Heart right ventricle (tissue), 16 donors: ENCODE measurements at regions not wholly inside any gene's neighbourhood (a gene's known extent, or its start where the extent isn't known, plus 50 kb on each side); places are given as distances from the start of the nearest gene placed in this dataset.

ENCODE experiments used
- ATAC-seq, 8 donors: fragments of 200-7000 bp; cut with Tn5 transposase; one replicate each; pipeline ENCODE4 v1.9.1; 2020; ENCODE audit warnings: mild to moderate bottlenecking in 8 of 8, moderate library complexity in 8 of 8, moderate number of reproducible peaks in 1 of 8
- DNase-seq, 2 donors: peaks; one replicate each; pipeline ENCODE4 v3.0.0-alpha.2; 2020
- H3K27ac ChIP-seq, 10 donors: fragments of 200-600 bp; sonication (generic) in 2 of 10; one replicate each; pipeline versions ENCODE4 v1.5.0 to v1.8.0; 2020 to 2022; ENCODE audit warnings: mild to moderate bottlenecking in 3 of 10
- H3K27me3 ChIP-seq, 7 donors: fragments of 200-600 bp; one replicate each; pipeline ENCODE4 v1.8.0; 2021 to 2022; ENCODE audit warnings: mild to moderate bottlenecking in 2 of 7
- H3K36me3 ChIP-seq, 9 donors: fragments of 200-600 bp; sonication (generic) in 1 of 9; one replicate each; pipeline versions ENCODE4 v1.5.0 to v1.8.0; 2020 to 2022; ENCODE audit warnings: mild to moderate bottlenecking in 2 of 9
- H3K4me1 ChIP-seq, 9 donors: fragments of 200-600 bp; sonication (generic) in 1 of 9; one replicate each; pipeline versions ENCODE4 v1.5.0 to v1.8.0; 2020 to 2022; ENCODE audit warnings: mild to moderate bottlenecking in 4 of 9
- H3K4me3 ChIP-seq, 10 donors: fragments of 200-600 bp; sonication (generic) in 2 of 10; one replicate each; pipeline versions ENCODE4 v1.5.0 to v1.8.0; 2020 to 2022; ENCODE audit warnings: mild to moderate bottlenecking in 7 of 10, moderate library complexity in 2 of 10
- H3K9me3 ChIP-seq, 11 donors: fragments of 200-600 bp in 10 of 11; sonication (generic) in 2 of 11; one replicate each; pipeline versions ENCODE4 v1.5.0 to v1.8.0; 2013 to 2022; ENCODE audit warnings: mild to moderate bottlenecking in 2 of 11, control low read depth in 1 of 11, moderate library complexity in 1 of 11
- CTCF ChIP-seq, 9 donors: fragments of 200-600 bp; sonication (generic) in 2 of 9; IDR thresholded peaks; one replicate each; pipeline versions ENCODE4 v1.5.0 to v1.8.0; 2021 to 2022; ENCODE audit warnings: antibody characterized with exemption in 9 of 9, mild to moderate bottlenecking in 5 of 9, moderate library complexity in 1 of 9
- WGBS, 2 donors: extraction: QIAGEN DNeasy Blood & Tissue Kit; methylation state at CpG; one replicate each; pipeline ENCODE4 v1.1.7; 2013; ENCODE audit warnings: inconsistent platforms in 1 of 2; 5-methylcytosine and 5-hydroxymethylcytosine counted together
- intact Hi-C, 10 donors: fragments of 100-400 bp; cut with DNase I; formaldehyde crosslinking; loops; one replicate each; pipeline versions ENCODE4 v1.11.1 to v1.14.2; 2022
- donor health status: Arrhythmogenic right ventricular cardiomyopathy.
- donor health status: ischemic (EF 13 %, LVEDD 7.1; RV severe dilation, severe dysfunction).
- donor health status: healthy with polysubstance abuse.
- donor health status: DM: no; HTN: yes; CAD: no.
- donor health status: DM: no; HTN: no; CAD: no.
- donor health status: ischemic (EF 25% LVEDD 6.9; RV normal size, moderate dysfunction).
- donor health status: ischemic (EF 25% LVEDD 5.7; RV mildly dilated, moderate dysfunction).
- donor health status: healthy.
- donor health status: DM: yes; HTN: yes; CAD: no.
- donor health status: Ischemic cardiomyopathy.
- donor health status: ischemic (EF 35%, LVEDD 5.7; RV mildly dilated, moderate dysfunction).
- donor health status: nonischemic (EF 11% LVEDD 7.7; RV severe dilation, severe dysfunction).
- donor health status: DM: yes; HTN: yes; CAD: no.
- donor health status: PGD.
- donor health status: ischemic (EF 29% LVEDD 5.4; RV normal size, mild dysfunction).
- donor health status: nonischemic (EF 23%, LVEDD 6.1; RV moderate dilation, normal function).

GRCh38 chr2:150020937-150021673, 433.5 kb upstream of the MMADHC start:
- intact Hi-C loops, result loop anchor here in 1 of 10 donors (10.0 kb wide), 1 partner anchor 464 kb away; the partner anchor contains the start of gene RND3
- no peak for TF ChIP-seq CTCF (IDR thresholded peaks at IDR 0.05)
- no peak for DNase-seq
- WGBS, 2 donors, result 70 to 75% methylated on average over 5 of the region's 5 CpGs
- ATAC-seq, result no peak
- H3K4me3 ChIP-seq, result no peak overlapping the region
- no peaks in the 10 kb centered on the region for H3K27me3 ChIP-seq
- peaks cover 0 to 2% (median 0%) of the 10 kb centered on the region in 11 donors for H3K9me3 ChIP-seq
- H3K36me3 ChIP-seq, result no peaks in the 10 kb centered on the region
- H3K4me1 ChIP-seq, result no peaks in the 10 kb centered on the region
- no peak overlapping the region for H3K27ac ChIP-seq

- Histone ChIP-seq H3K4me1 (no peaks in the 10 kb centered on the region), H3K27me3 (no peaks in the 10 kb centered on the region), H3K4me3 (no peak overlapping the region), H3K36me3 (no peaks in the 10 kb centered on the region), H3K9me3 (peaks cover 0 to 9% (median 0%) of the 10 kb centered on the region in 11 donors), H3K27ac (no peak overlapping the region)
- ATAC-seq (no peak), DNase-seq (no peak)
- intact Hi-C loops, result loop anchor here in 1 of 10 donors (10.0 kb wide), 1 partner anchor 465 kb away; the partner anchor contains the start of gene RND3
- no peak for TF ChIP-seq CTCF (IDR thresholded peaks at IDR 0.05)
- WGBS, 2 donors, result 89 to 96% methylated on average over 1 of the region's 1 CpG
These were observed 432.6 kb upstream of the MMADHC start for GRCh38 chr2:150020221-150020620.

GRCh38 chr2:150019063-150019462, 431.5 kb upstream of the MMADHC start:
- ATAC-seq, result no peak
- H3K36me3 ChIP-seq, result no peaks in the 10 kb centered on the region
- no peak overlapping the region for H3K27ac ChIP-seq
- intact Hi-C loops, result no loop called here
- no peaks in the 10 kb centered on the region for H3K27me3 ChIP-seq
- no peak for TF ChIP-seq CTCF (IDR thresholded peaks at IDR 0.05)
- 96 to 97% methylated on average over 3 of the region's 3 CpGs for WGBS, 2 donors
- no peak overlapping the region for H3K4me3 ChIP-seq
- no peaks in the 10 kb centered on the region for H3K4me1 ChIP-seq
- DNase-seq, result no peak
- H3K9me3 ChIP-seq, result peaks cover 0 to 9% (median 0%) of the 10 kb centered on the region in 11 donors

GRCh38 chr2:150012986-150013385, 425.4 kb upstream of the MMADHC start:
- DNase-seq, result peak in 1 of 2 donors; percentile 7
- Histone ChIP-seq H3K9me3 (peaks cover 0 to 9% (median 0%) of the 10 kb centered on the region in 11 donors), H3K36me3 (no peaks in the 10 kb centered on the region), H3K4me1 (peaks cover 0 to 10% (median 0%) of the 10 kb centered on the region in 9 donors), H3K27me3 (no peaks in the 10 kb centered on the region), H3K4me3 (no peak overlapping the region), H3K27ac (no peak overlapping the region)
- 46 to 60% methylated on average over 1 of the region's 1 CpG for WGBS, 2 donors
- intact Hi-C loops, result no loop called here
- ATAC-seq, result peak in 6 of 8 donors; percentile 19 to 76 (median 60)
- no peak for TF ChIP-seq CTCF (IDR thresholded peaks at IDR 0.05)
